ENCODE measurements at regions not wholly inside any gene's neighbourhood (a gene's known extent, or its start where the extent isn't known, plus 50 kb on each side); places are given as distances from the start of the nearest gene placed in this dataset.

GRCh38 chr4:145381163-145381562 lies 100.5 kb upstream of the SMAD1 start:
- H3K27ac ChIP-seq: no peak overlapping the region
- intact Hi-C loops (cut with DNase I): no loop called here
- H3K4me3 ChIP-seq: no peak overlapping the region
- no peaks in the 10 kb centered on the region for H3K4me1 ChIP-seq
- no peaks in the 10 kb centered on the region for H3K27me3 ChIP-seq
- TF ChIP-seq POLR2A (IDR thresholded peaks at IDR 0.05): no peak
- no peak for TF ChIP-seq POLR2AphosphoS5 (IDR thresholded peaks at IDR 0.05)
- TF ChIP-seq EP300 (IDR thresholded peaks at IDR 0.05): no peak
- TF ChIP-seq, protein P1, sequence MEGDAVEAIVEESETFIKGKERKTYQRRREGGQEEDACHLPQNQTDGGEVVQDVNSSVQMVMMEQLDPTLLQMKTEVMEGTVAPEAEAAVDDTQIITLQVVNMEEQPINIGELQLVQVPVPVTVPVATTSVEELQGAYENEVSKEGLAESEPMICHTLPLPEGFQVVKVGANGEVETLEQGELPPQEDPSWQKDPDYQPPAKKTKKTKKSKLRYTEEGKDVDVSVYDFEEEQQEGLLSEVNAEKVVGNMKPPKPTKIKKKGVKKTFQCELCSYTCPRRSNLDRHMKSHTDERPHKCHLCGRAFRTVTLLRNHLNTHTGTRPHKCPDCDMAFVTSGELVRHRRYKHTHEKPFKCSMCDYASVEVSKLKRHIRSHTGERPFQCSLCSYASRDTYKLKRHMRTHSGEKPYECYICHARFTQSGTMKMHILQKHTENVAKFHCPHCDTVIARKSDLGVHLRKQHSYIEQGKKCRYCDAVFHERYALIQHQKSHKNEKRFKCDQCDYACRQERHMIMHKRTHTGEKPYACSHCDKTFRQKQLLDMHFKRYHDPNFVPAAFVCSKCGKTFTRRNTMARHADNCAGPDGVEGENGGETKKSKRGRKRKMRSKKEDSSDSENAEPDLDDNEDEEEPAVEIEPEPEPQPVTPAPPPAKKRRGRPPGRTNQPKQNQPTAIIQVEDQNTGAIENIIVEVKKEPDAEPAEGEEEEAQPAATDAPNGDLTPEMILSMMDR (IDR thresholded peaks at IDR 0.05): no peak
- H3K9me3 ChIP-seq: no peaks in the 10 kb centered on the region
- no peaks in the 10 kb centered on the region for H3K36me3 ChIP-seq
- 75 to 88% methylated on average over 1 of the region's 1 CpG for WGBS, 2 donors
- no peak for DNase-seq

DNA sequence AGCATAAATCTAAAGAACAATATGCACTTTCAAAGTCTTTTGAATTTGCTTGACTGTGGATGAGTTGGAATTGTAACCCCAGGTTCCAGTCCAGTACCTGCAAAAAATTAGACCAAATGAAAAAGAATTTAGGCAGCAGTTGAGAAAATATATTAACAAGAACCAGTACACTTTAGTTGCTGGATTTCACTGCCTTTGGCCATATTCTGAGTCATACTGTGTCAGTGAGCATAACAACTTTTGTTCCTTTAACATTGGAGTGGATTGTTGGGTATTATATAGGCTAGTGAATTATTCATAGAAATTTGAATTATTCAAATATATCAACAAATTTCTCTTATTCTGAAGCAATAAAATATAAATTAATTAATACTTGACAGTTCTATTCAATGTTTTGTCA lies 101.5 kb upstream of the SMAD1 start:
- no peak for TF ChIP-seq POLR2A (IDR thresholded peaks at IDR 0.05)
- no peak for TF ChIP-seq POLR2AphosphoS5 (IDR thresholded peaks at IDR 0.05)
- no peak for TF ChIP-seq EP300 (IDR thresholded peaks at IDR 0.05)
- TF ChIP-seq, protein P1 (IDR thresholded peaks at IDR 0.05): no peak
- H3K36me3 ChIP-seq: no peaks in the 10 kb centered on the region
- no peak for DNase-seq
- H3K27ac ChIP-seq: no peak overlapping the region
- no peaks in the 10 kb centered on the region for H3K4me1 ChIP-seq
- no peak overlapping the region for H3K4me3 ChIP-seq
- no peaks in the 10 kb centered on the region for H3K27me3 ChIP-seq
- intact Hi-C loops (cut with DNase I): no loop called here
- no peaks in the 10 kb centered on the region for H3K9me3 ChIP-seq

- no peaks in the 10 kb centered on the region for H3K4me1 ChIP-seq
- 96% methylated on average over 20 of the region's 20 CpGs for WGBS, 2 donors
- intact Hi-C loops (cut with DNase I): no loop called here
- no peak overlapping the region for H3K27ac ChIP-seq
- H3K27me3 ChIP-seq: no peaks in the 10 kb centered on the region
- no peak for DNase-seq
- H3K9me3 ChIP-seq: no peaks in the 10 kb centered on the region
- H3K4me3 ChIP-seq: no peak overlapping the region
- no peak for TF ChIP-seq EP300 (IDR thresholded peaks at IDR 0.05)
- TF ChIP-seq, protein P1 (IDR thresholded peaks at IDR 0.05): no peak
- no peak for TF ChIP-seq POLR2AphosphoS5 (IDR thresholded peaks at IDR 0.05)
- no peak for TF ChIP-seq POLR2A (IDR thresholded peaks at IDR 0.05)
- no peaks in the 10 kb centered on the region for H3K36me3 ChIP-seq
Observed at GRCh38 chr4:145375416-145375815, 106.2 kb upstream of the SMAD1 start.

DNA sequence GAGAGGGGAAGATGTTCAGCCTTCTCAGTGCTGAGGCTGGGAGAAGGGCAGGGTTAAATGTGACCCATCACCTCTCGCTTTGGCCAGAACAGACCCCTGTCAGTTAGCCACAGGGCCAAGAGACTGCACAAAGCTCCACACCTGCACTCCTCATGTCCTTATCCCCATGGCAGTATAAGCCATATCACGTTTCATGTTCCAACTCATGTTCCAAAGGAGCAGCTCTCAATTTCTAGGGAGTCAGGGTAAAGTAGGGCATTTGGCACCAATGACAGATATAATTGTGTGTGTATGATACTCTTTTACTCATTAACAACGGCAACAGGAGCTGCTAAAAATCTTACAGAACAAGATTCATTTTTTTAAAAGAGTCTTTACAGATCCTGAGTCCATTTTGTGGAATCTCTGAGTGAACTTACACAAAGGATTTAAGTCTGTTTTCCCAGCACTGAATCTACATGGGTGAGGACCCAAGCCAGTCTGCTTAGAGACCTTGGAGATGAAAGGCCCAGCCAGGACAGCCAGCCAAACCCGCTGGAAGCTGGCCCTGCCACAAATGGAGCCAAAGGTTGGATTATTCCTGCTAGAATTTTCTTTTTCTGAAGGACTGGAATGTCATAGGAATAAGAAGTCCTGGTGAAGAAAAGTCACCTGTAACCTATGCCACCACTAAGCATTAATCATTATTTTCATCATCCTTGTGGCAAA lies 129.1 kb upstream of the SMAD1 start:
- WGBS, 2 donors: 55 to 82% methylated on average over 4 of the region's 4 CpGs
- intact Hi-C loops (cut with DNase I): no loop called here

More for the DNA sequence above, 129.1 kb upstream of the SMAD1 start:
- no peak for DNase-seq
- peaks cover 0 to 10% (median 7%) of the 10 kb centered on the region in 4 donors for H3K4me1 ChIP-seq
- no peaks in the 10 kb centered on the region for H3K9me3 ChIP-seq
- H3K27me3 ChIP-seq: no peaks in the 10 kb centered on the region
- TF ChIP-seq, protein P1 (IDR thresholded peaks at IDR 0.05): no peak
- TF ChIP-seq POLR2AphosphoS5 (IDR thresholded peaks at IDR 0.05): no peak
- no peak for TF ChIP-seq POLR2A (IDR thresholded peaks at IDR 0.05)
- TF ChIP-seq EP300 (IDR thresholded peaks at IDR 0.05): no peak
- H3K36me3 ChIP-seq: no peaks in the 10 kb centered on the region
- no peak overlapping the region for H3K4me3 ChIP-seq
- no peak overlapping the region for H3K27ac ChIP-seq

All from sigmoid colon (tissue), 6 donors.